Astrocyte (in vitro differentiated cells and primary cell): ENCODE measurements at regions not wholly inside any gene's neighbourhood (a gene's known extent, or its start where the extent isn't known, plus 50 kb on each side); places are given as distances from the start of the nearest gene placed in this dataset.

Experiments
- DNase-seq: peaks from one replicate; pipeline ENCODE4 v3.0.0-alpha.2; 2010; ENCODE audit warnings: low read depth
- FAIRE-seq: peaks from 2 replicates; lab custom pipeline; 2011; peaks lifted over from hg19 to GRCh38; lab: Jason Lieb, UNC
- H2AFZ ChIP-seq: 2 replicates; pipeline ENCODE4 v1.6.0; 2012; ENCODE audit warnings: low read depth, low read length, inconsistent platforms
- H3K27ac ChIP-seq: 2 replicates; pipeline ENCODE4 v1.5.1; 2011; ENCODE audit warnings: low read depth, low read length, inconsistent platforms
- H3K27me3 ChIP-seq: 2 replicates; pipeline ENCODE4 v1.6.0; 2011; ENCODE audit warnings: low read length, inconsistent platforms; ENCODE audit not compliant: insufficient read depth
- H3K36me3 ChIP-seq: 2 replicates; pipeline ENCODE4 v1.5.1; 2011; ENCODE audit warnings: low read length, inconsistent platforms; ENCODE audit not compliant: insufficient read depth
- H3K4me1 ChIP-seq: 2 replicates; pipeline ENCODE4 v1.5.1; 2011; ENCODE audit warnings: low read length, inconsistent platforms; ENCODE audit not compliant: insufficient read depth
- H3K4me2 ChIP-seq: 2 replicates; pipeline ENCODE4 v1.6.0; 2012; ENCODE audit warnings: low read length, inconsistent platforms
- H3K4me3 ChIP-seq: 2 replicates; pipeline ENCODE4 v1.5.1; 2011; ENCODE audit warnings: low read depth, mild to moderate bottlenecking, low read length, inconsistent platforms; ENCODE audit not compliant: insufficient read depth
- H3K79me2 ChIP-seq: 2 replicates; pipeline ENCODE4 v1.6.0; 2012; ENCODE audit warnings: mild to moderate bottlenecking, low read length, inconsistent platforms; ENCODE audit not compliant: insufficient read depth
- H3K9ac ChIP-seq: 2 replicates; pipeline ENCODE4 v1.6.0; 2012; ENCODE audit warnings: mild to moderate bottlenecking, low read length, inconsistent platforms
- H3K9me3 ChIP-seq: 2 replicates; pipeline ENCODE4 v1.5.1; 2012; ENCODE audit warnings: low read depth, mild to moderate bottlenecking, low read length, inconsistent platforms; ENCODE audit not compliant: insufficient read depth
- H4K20me1 ChIP-seq: 2 replicates; pipeline ENCODE4 v1.6.0; 2012; ENCODE audit warnings: low read length, inconsistent platforms; ENCODE audit not compliant: insufficient read depth
- H3K27ac Mint-ChIP-seq: one replicate; pipeline ENCODE4 v1.8.0; 2021; ENCODE audit warnings: mild to moderate bottlenecking, mixed read lengths; ENCODE audit not compliant: unreplicated experiment
- H3K27me3 Mint-ChIP-seq: one replicate; pipeline ENCODE4 v1.8.0; 2021; ENCODE audit warnings: low read depth, mixed read lengths; ENCODE audit not compliant: unreplicated experiment
- H3K36me3 Mint-ChIP-seq: one replicate; pipeline ENCODE4 v1.8.0; 2021; ENCODE audit warnings: low read depth, mixed read lengths; ENCODE audit not compliant: unreplicated experiment
- H3K4me1 Mint-ChIP-seq: one replicate; pipeline ENCODE4 v1.8.0; 2021; ENCODE audit warnings: low read depth, mixed read lengths; ENCODE audit not compliant: unreplicated experiment
- H3K4me3 Mint-ChIP-seq: one replicate; pipeline ENCODE4 v1.8.0; 2021; ENCODE audit warnings: mild to moderate bottlenecking, moderate library complexity, mixed read lengths; ENCODE audit not compliant: unreplicated experiment
- H3K9me3 Mint-ChIP-seq: one replicate; pipeline ENCODE4 v1.8.0; 2021; ENCODE audit warnings: mild to moderate bottlenecking, mixed read lengths; ENCODE audit not compliant: unreplicated experiment
- EZH2 ChIP-seq: IDR thresholded peaks from 2 replicates; pipeline ENCODE4 v1.6.1; 2012; ENCODE audit warnings: mild to moderate bottlenecking, low read length, inconsistent platforms; ENCODE audit not compliant: insufficient read depth
- TF ChIP-seq, protein P1 (sequence below): IDR thresholded peaks from 2 replicates; pipeline ENCODE4 v1.5.1; 2011; ENCODE audit warnings: low read depth, mild to moderate bottlenecking, inconsistent platforms, low read length, moderate library complexity; ENCODE audit not compliant: insufficient read depth

DNA sequence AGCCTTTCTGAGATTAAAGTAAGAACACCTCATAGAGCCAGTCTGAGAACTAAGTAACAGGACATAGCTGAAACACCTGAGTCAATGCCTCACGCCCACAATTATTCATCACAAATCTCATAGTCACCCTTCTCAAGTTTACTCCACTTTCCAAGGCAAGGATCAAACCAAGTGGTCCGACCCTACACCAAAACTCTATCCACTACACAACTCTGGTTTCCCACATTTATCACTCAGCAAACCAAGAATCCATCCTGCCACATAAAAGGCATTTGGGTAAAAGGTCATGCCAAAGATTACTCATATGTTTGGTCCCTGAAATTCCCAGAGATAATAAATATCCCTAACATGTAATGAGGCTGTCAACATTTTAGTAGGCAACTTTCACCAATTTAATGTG, 144.1 kb downstream of the RPAP3 start:
- H3K36me3 ChIP-seq = no peaks in the 10 kb centered on the region
- H3K27me3 Mint-ChIP-seq = peaks cover 2% of the 10 kb centered on the region
- FAIRE-seq = no peak
- H3K4me1 ChIP-seq = no peaks in the 10 kb centered on the region
- H4K20me1 ChIP-seq = no peaks in the 10 kb centered on the region
- no peak overlapping the region for H3K4me2 ChIP-seq
- no peak overlapping the region for H2AFZ ChIP-seq
- peaks cover 3% of the 10 kb centered on the region for H3K4me1 Mint-ChIP-seq
- H3K27ac ChIP-seq = no peak overlapping the region
- no peak overlapping the region for H3K27ac Mint-ChIP-seq
- DNase-seq = peak; percentile 35
- H3K9me3 Mint-ChIP-seq = peaks cover 2% of the 10 kb centered on the region
- H3K9me3 ChIP-seq = no peaks in the 10 kb centered on the region
- H3K27me3 ChIP-seq = peaks cover 3% of the 10 kb centered on the region
- H3K4me3 Mint-ChIP-seq = no peak overlapping the region
- H3K4me3 ChIP-seq = no peak overlapping the region
- H3K36me3 Mint-ChIP-seq = no peaks in the 10 kb centered on the region
- H3K9ac ChIP-seq = no peak overlapping the region
- H3K79me2 ChIP-seq = no peaks in the 10 kb centered on the region
- TF ChIP-seq, protein P1, sequence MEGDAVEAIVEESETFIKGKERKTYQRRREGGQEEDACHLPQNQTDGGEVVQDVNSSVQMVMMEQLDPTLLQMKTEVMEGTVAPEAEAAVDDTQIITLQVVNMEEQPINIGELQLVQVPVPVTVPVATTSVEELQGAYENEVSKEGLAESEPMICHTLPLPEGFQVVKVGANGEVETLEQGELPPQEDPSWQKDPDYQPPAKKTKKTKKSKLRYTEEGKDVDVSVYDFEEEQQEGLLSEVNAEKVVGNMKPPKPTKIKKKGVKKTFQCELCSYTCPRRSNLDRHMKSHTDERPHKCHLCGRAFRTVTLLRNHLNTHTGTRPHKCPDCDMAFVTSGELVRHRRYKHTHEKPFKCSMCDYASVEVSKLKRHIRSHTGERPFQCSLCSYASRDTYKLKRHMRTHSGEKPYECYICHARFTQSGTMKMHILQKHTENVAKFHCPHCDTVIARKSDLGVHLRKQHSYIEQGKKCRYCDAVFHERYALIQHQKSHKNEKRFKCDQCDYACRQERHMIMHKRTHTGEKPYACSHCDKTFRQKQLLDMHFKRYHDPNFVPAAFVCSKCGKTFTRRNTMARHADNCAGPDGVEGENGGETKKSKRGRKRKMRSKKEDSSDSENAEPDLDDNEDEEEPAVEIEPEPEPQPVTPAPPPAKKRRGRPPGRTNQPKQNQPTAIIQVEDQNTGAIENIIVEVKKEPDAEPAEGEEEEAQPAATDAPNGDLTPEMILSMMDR = no peak
- no peak for TF ChIP-seq EZH2

DNA sequence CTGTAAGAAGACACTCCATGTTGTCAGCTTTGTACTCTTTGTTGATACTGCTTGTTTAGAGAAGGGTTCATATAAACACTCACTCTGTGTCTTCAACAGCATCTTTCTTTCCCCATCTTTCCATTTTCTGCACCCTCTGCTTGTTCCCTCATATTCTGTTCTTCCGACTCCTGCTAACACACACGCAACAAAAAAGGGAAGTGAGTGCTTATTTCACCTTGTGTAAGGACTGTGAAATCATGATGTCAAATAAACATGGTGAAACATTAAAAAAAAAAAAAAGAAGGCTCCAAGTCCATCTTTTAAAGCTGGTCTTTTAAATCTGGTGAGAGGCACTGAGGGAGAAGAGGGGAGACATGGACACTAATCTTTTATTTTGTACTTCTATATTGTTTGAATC, 145.4 kb downstream of the RPAP3 start:
- H3K27ac ChIP-seq = no peak overlapping the region
- H3K36me3 ChIP-seq = no peaks in the 10 kb centered on the region
- no peaks in the 10 kb centered on the region for H3K36me3 Mint-ChIP-seq
- H2AFZ ChIP-seq = no peak overlapping the region
- no peak for FAIRE-seq
- no peak for TF ChIP-seq EZH2
- TF ChIP-seq, protein P1 = no peak
- H3K4me3 ChIP-seq = no peak overlapping the region
- no peaks in the 10 kb centered on the region for H3K79me2 ChIP-seq
- no peak overlapping the region for H3K4me3 Mint-ChIP-seq
- no peaks in the 10 kb centered on the region for H3K4me1 ChIP-seq
- peaks cover 2% of the 10 kb centered on the region for H3K27me3 Mint-ChIP-seq
- H3K27ac Mint-ChIP-seq = no peak overlapping the region
- H3K27me3 ChIP-seq = peaks cover 3% of the 10 kb centered on the region
- H3K4me2 ChIP-seq = no peak overlapping the region
- no peaks in the 10 kb centered on the region for H3K9me3 ChIP-seq
- peaks cover 3% of the 10 kb centered on the region for H3K4me1 Mint-ChIP-seq
- DNase-seq = no peak
- H4K20me1 ChIP-seq = no peaks in the 10 kb centered on the region
- no peak overlapping the region for H3K9ac ChIP-seq
- H3K9me3 Mint-ChIP-seq = peaks cover 6% of the 10 kb centered on the region

DNA sequence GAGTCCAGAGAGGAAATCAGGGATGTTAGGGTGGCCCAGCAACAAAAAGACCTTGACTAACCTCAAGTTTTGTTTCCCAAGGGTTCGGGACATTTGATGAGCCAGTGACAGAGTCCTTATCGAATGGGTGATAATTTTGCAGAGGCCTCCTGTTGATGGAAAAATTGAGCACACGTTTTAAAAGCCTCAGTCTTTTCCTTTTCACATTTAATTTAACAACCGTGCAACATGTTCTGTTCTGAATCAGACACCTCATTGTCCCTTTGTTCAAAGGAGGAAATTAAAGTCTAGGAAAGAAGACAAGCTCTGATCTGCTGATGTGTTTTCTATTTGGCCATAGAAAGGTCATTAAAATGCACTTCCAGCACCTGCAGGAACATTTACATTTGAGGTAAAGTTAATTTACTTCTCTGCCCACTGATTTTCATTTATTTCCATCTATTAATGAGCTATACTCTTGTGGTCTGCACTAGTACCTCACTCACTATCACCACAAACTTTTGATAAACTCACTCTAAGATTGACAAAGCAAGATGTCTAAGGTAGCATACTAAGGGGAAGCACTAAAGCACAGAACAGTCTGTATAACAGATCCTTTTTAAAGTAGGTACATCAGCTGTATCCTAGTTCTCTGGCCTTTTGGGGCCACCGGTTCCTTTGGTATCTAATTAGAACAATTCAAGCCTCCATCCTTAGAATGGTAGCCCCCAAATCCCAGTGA, 147.0 kb downstream of the RPAP3 start:
- Histone ChIP-seq H3K4me1 (no peaks in the 10 kb centered on the region), H3K27me3 (peaks cover 3% of the 10 kb centered on the region), H3K4me2 (no peak overlapping the region), H3K36me3 (no peaks in the 10 kb centered on the region), H3K9ac (no peak overlapping the region), H2AFZ (no peak overlapping the region), H3K79me2 (no peaks in the 10 kb centered on the region), H3K27ac (no peak overlapping the region), H3K4me3 (no peak overlapping the region), H3K9me3 (no peaks in the 10 kb centered on the region), H4K20me1 (no peaks in the 10 kb centered on the region)
- FAIRE-seq (no peak), DNase-seq (no peak)
- no peaks in the 10 kb centered on the region for H3K36me3 Mint-ChIP-seq
- no peak overlapping the region for H3K27ac Mint-ChIP-seq
- H3K27me3 Mint-ChIP-seq = peaks cover 2% of the 10 kb centered on the region
- H3K4me3 Mint-ChIP-seq = no peak overlapping the region
- TF ChIP-seq, protein P1 = no peak
- no peak for TF ChIP-seq EZH2
- H3K4me1 Mint-ChIP-seq = peaks cover 3% of the 10 kb centered on the region
- H3K9me3 Mint-ChIP-seq = peaks cover 5% of the 10 kb centered on the region
